ENCODE measurements at regions not wholly inside any gene's neighbourhood (a gene's known extent, or its start where the extent isn't known, plus 50 kb on each side); places are given as distances from the start of the nearest gene placed in this dataset.

GRCh38 chr14:97266653-97267052 lies 469.5 kb downstream of the VRK1 start:
- peak; percentile 28 for DNase-seq (ENCODE audit: low read depth)

- peak; percentile 6 for DNase-seq (ENCODE audit: low read depth)
Measured at GRCh38 chr14:97267509-97267908, 470.3 kb downstream of the VRK1 start.

GRCh38 chr14:97268097-97268496 lies 470.9 kb downstream of the VRK1 start:
- DNase-seq (ENCODE audit: low read depth) = no peak

- no peak for DNase-seq (ENCODE audit: low read depth)
Measured at GRCh38 chr14:97270308-97270707, 473.1 kb downstream of the VRK1 start.

GRCh38 chr14:97271451-97271960 lies 474.3 kb downstream of the VRK1 start:
- no peak for DNase-seq (ENCODE audit: low read depth)

GRCh38 chr14:97273540-97273939 lies 476.4 kb downstream of the VRK1 start:
- DNase-seq (ENCODE audit: low read depth) = no peak

GRCh38 chr14:97274626-97275025 lies 477.4 kb downstream of the VRK1 start:
- no peak for DNase-seq (ENCODE audit: low read depth)

- DNase-seq (ENCODE audit: low read depth) = no peak
Measured at GRCh38 chr14:97275276-97275675, 478.1 kb downstream of the VRK1 start.

GRCh38 chr14:97276573-97276972 lies 479.4 kb downstream of the VRK1 start:
- DNase-seq (ENCODE audit: low read depth) = no peak

GRCh38 chr14:97277711-97278110 lies 480.5 kb downstream of the VRK1 start:
- no peak for DNase-seq (ENCODE audit: low read depth)

- DNase-seq (ENCODE audit: low read depth) = no peak
Measured at GRCh38 chr14:97280526-97280925, 483.3 kb downstream of the VRK1 start.

- DNase-seq (ENCODE audit: low read depth) = no peak
Measured at GRCh38 chr14:97281741-97282140, 484.6 kb downstream of the VRK1 start.

- DNase-seq (ENCODE audit: low read depth) = no peak
Measured at GRCh38 chr14:97282210-97283004, 485.2 kb downstream of the VRK1 start.

GRCh38 chr14:97283005-97283403 lies 485.8 kb downstream of the VRK1 start:
- DNase-seq (ENCODE audit: low read depth) = no peak

- DNase-seq (ENCODE audit: low read depth) = no peak
Measured at GRCh38 chr14:97283426-97283825, 486.2 kb downstream of the VRK1 start.

GRCh38 chr14:97283841-97284240 lies 486.7 kb downstream of the VRK1 start:
- no peak for DNase-seq (ENCODE audit: low read depth)

- DNase-seq (ENCODE audit: low read depth) = no peak
Measured at GRCh38 chr14:97287956-97288355, 490.8 kb downstream of the VRK1 start.

GRCh38 chr14:97290065-97290464 lies 492.9 kb downstream of the VRK1 start:
- no peak for DNase-seq (ENCODE audit: low read depth)

GRCh38 chr14:97290977-97291376 lies 493.8 kb downstream of the VRK1 start:
- no peak for DNase-seq (ENCODE audit: low read depth)

- DNase-seq (ENCODE audit: low read depth) = no peak
Measured at GRCh38 chr14:97293659-97294058, 496.5 kb downstream of the VRK1 start.

GRCh38 chr14:97295108-97295710 lies 498.0 kb downstream of the VRK1 start:
- no peak for DNase-seq (ENCODE audit: low read depth)

- no peak for DNase-seq (ENCODE audit: low read depth)
Measured at GRCh38 chr14:97296176-97296575, 499.0 kb downstream of the VRK1 start.

- DNase-seq (ENCODE audit: low read depth) = no peak
Measured at GRCh38 chr14:97297100-97297499, 499.9 kb downstream of the VRK1 start.

- DNase-seq (ENCODE audit: low read depth) = no peak
Measured at GRCh38 chr14:97298331-97298730, 501.1 kb downstream of the VRK1 start.

Data from GM04504 (cell line).